Caco-2 (cell line): ENCODE measurements at regions not wholly inside any gene's neighbourhood (a gene's known extent, or its start where the extent isn't known, plus 50 kb on each side); places are given as distances from the start of the nearest gene placed in this dataset.

ENCODE experiments used
- BruUV-seq: library from RNA; stranded (reverse); fragments of 400-500 nt; replicated peaks from 2 replicates; lab custom pipeline; 2021; lab: Mats Ljungman, UMichigan
- CTCF ChIA-PET: fragments of 300-600 bp; sonication (Branson Sonifier 250); formaldehyde crosslinking; loops from one replicate; lab custom pipeline; 2022; ENCODE audit warnings: antibody characterized with exemption; lab: Charles Lee
- POLR2A ChIA-PET: fragments of 300-600 bp; sonication (Branson Sonifier 250); formaldehyde crosslinking; loops from one replicate; lab custom pipeline; 2022; ENCODE audit warnings: antibody characterized with exemption; lab: Charles Lee
- DNase-seq, 2 experiments: peaks; one replicate each; pipeline versions ENCODE4 v3.0.0 to v3.0.0-alpha.2; 2020 to 2022
- H3K27me3 ChIP-seq: replicated peaks from 2 replicates; pipeline ENCODE4 v1.6.0; 2011; ENCODE audit warnings: low read length; ENCODE audit not compliant: control insufficient read depth, insufficient read depth
- H3K36me3 ChIP-seq: 2 replicates; pipeline ENCODE4 v1.5.1; 2011; ENCODE audit warnings: low read length; ENCODE audit not compliant: control insufficient read depth, insufficient read depth
- H3K4me1 ChIP-seq: fragments of 250-450 bp; sonication (Bioruptor Pico); 2 replicates; pipeline ENCODE4 v1.5.1; 2020; ENCODE audit warnings: mild to moderate bottlenecking
- H3K4me3 ChIP-seq: 2 replicates; pipeline ENCODE4 v1.5.1; 2011; ENCODE audit warnings: low read depth, mild to moderate bottlenecking, control low read depth, low read length
- H3K9me3 ChIP-seq: fragments of 250-450 bp; sonication (Bioruptor Pico); 2 replicates; pipeline ENCODE4 v1.5.1; 2020; ENCODE audit warnings: mild to moderate bottlenecking, moderate library complexity
- H3K27ac Mint-ChIP-seq: one replicate; pipeline ENCODE4 v1.8.0; 2022; ENCODE audit warnings: mixed read lengths; ENCODE audit not compliant: unreplicated experiment
- H3K27me3 Mint-ChIP-seq: one replicate; pipeline ENCODE4 v1.8.0; 2022; ENCODE audit warnings: mixed read lengths; ENCODE audit not compliant: insufficient read depth, unreplicated experiment
- H3K36me3 Mint-ChIP-seq: one replicate; pipeline ENCODE4 v1.8.0; 2022; ENCODE audit warnings: mild to moderate bottlenecking, mixed read lengths; ENCODE audit not compliant: insufficient read depth, unreplicated experiment
- H3K4me1 Mint-ChIP-seq: one replicate; pipeline ENCODE4 v1.8.0; 2022; ENCODE audit warnings: low read depth, mixed read lengths; ENCODE audit not compliant: unreplicated experiment
- H3K4me3 Mint-ChIP-seq: one replicate; pipeline ENCODE4 v1.8.0; 2022; ENCODE audit warnings: mild to moderate bottlenecking, moderate library complexity, mixed read lengths; ENCODE audit not compliant: unreplicated experiment
- H3K9me3 Mint-ChIP-seq: one replicate; pipeline ENCODE4 v1.8.0; 2022; ENCODE audit warnings: mixed read lengths; ENCODE audit not compliant: unreplicated experiment
- intact Hi-C: fragments of 100-400 bp; cut with micrococcal nuclease; formaldehyde crosslinking; loops from one replicate; pipeline ENCODE4 v1.10.0; 2022; ENCODE audit not compliant: unreplicated experiment
- TF ChIP-seq, protein P1 (sequence below), 2 experiments: fragments of 200-600 bp in 1 of 2; IDR thresholded peaks; 1 replicate in 1 of 2; 2 replicates in 1 of 2; pipeline versions ENCODE4 v1.5.1 to v1.8.0; 2011 to 2022; ENCODE audit warnings: antibody characterized with exemption in 1 of 2, control low read depth in 1 of 2, inconsistent platforms in 1 of 2, low read depth in 1 of 2, low read length in 1 of 2, mild to moderate bottlenecking in 1 of 2, moderate library complexity in 1 of 2; ENCODE audit not compliant: insufficient read depth in 1 of 2, severe bottlenecking in 1 of 2, unreplicated experiment in 1 of 2

DNA sequence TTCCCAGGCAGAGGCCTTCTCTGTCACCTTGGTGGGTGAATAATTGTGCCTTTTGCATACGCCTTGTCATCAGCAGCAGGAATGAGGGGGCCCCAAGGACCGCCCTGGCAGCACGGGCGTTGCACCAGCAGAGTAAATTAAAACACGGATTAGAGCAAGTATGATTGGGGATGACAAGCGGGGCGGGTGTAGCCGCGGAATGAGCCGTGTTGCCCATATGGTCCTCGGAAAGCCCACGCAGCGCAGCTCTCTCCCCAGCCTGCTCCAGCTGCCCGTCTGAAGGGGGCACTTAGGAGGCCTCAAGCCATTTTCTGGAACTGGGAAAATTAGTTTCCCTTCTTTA lies 299.4 kb upstream of the IRX3 start:
- no peak for DNase-seq
- Mint-ChIP-seq H3K4me3 (no peak overlapping the region), H3K36me3 (no peaks in the 10 kb centered on the region), H3K9me3 (peaks cover 14% of the 10 kb centered on the region), H3K27me3 (no peaks in the 10 kb centered on the region), H3K27ac (no peak overlapping the region), H3K4me1 (peaks cover 26% of the 10 kb centered on the region)
- BruUV-seq: no TSS peak
- Histone ChIP-seq H3K36me3 (no peaks in the 10 kb centered on the region), H3K9me3 (0 out of 2 replicates have a peak, but pooled peaks cover 8% of the 10 kb centered on the region), H3K4me1 (peaks cover 18% of the 10 kb centered on the region), H3K4me3 (no peak overlapping the region), H3K27me3 (no peaks in the 10 kb centered on the region)
- TF ChIP-seq, protein P1, sequence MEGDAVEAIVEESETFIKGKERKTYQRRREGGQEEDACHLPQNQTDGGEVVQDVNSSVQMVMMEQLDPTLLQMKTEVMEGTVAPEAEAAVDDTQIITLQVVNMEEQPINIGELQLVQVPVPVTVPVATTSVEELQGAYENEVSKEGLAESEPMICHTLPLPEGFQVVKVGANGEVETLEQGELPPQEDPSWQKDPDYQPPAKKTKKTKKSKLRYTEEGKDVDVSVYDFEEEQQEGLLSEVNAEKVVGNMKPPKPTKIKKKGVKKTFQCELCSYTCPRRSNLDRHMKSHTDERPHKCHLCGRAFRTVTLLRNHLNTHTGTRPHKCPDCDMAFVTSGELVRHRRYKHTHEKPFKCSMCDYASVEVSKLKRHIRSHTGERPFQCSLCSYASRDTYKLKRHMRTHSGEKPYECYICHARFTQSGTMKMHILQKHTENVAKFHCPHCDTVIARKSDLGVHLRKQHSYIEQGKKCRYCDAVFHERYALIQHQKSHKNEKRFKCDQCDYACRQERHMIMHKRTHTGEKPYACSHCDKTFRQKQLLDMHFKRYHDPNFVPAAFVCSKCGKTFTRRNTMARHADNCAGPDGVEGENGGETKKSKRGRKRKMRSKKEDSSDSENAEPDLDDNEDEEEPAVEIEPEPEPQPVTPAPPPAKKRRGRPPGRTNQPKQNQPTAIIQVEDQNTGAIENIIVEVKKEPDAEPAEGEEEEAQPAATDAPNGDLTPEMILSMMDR (IDR thresholded peaks at IDR 0.05; ENCODE audit: insufficient read depth in 1 of 2, low read depth in 1 of 2, low read length in 1 of 2, severe bottlenecking in 1 of 2, unreplicated experiment in 1 of 2): no peak
- ChIA-PET POLR2A (no interaction called here), CTCF (no interaction called here)
- intact Hi-C loops: loop anchor here (5.0 kb wide), 1 partner anchor 41 kb away; no protein-coding TSS in a partner anchor

DNA sequence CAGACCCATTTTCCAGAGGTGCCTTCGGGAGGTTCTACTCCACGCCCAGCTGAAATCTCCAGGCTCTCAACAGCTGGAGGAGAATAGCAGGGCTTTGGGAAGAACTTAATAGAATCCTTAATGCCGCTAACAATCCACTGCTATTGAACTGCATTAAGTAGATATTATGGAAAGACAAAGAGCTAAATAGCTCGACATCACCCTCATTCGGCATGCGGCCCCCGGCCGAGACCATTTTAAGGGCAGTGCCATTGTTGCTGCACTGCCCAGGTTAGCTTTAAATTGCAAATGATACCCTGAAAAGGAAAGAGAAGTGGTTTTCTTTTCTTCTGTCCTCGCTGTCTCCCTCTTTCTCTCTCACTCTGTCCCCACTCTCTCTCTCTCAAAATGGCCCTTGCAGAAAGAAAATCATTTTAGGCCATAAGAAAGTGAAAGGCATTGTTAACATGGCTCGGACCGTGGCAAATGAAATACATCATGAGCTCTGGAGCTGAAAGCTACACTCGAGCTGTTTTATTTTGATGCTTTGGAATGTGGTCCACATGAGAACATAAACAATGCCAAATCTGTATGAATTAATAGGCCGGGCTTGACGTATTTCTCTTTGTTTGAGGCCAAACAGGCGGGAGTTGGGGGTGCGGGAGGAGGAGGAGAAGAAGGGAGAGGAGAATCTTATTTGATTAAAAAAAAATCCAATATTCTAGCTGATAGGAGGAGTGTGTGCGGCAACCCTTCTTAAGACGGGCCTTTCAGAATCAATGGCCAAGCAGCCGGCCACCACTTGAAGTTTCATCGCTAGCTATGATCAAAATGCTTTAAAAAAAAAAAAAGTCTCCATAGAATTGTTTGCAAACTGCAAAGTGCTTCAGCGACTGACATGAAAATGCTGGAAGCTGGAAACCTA lies 298.8 kb upstream of the IRX3 start:
- peaks cover 14% of the 10 kb centered on the region for H3K9me3 Mint-ChIP-seq
- Histone ChIP-seq H3K4me1 (peaks cover 18% of the 10 kb centered on the region), H3K27me3 (no peaks in the 10 kb centered on the region), H3K36me3 (no peaks in the 10 kb centered on the region), H3K4me3 (no peak overlapping the region), H3K9me3 (0 out of 2 replicates have a peak, but pooled peaks cover 8% of the 10 kb centered on the region)
- DNase-seq: no peak
- no TSS peak for BruUV-seq
- no peak overlapping the region for H3K4me3 Mint-ChIP-seq
- peaks cover 26% of the 10 kb centered on the region for H3K4me1 Mint-ChIP-seq
- H3K36me3 Mint-ChIP-seq: no peaks in the 10 kb centered on the region
- TF ChIP-seq, protein P1 (IDR thresholded peaks at IDR 0.05; ENCODE audit: insufficient read depth in 1 of 2, low read depth in 1 of 2, low read length in 1 of 2, severe bottlenecking in 1 of 2, unreplicated experiment in 1 of 2): no peak
- intact Hi-C loops: loop anchor here (5.0 kb wide), 1 partner anchor 42 kb away; no protein-coding TSS in a partner anchor
- no peaks in the 10 kb centered on the region for H3K27me3 Mint-ChIP-seq
- CTCF ChIA-PET: interaction anchor here (0.7 kb wide), 1 partner anchor 298 kb away, joined by 10 read pairs; no protein-coding TSS in a partner anchor
- H3K27ac Mint-ChIP-seq: no peak overlapping the region
- POLR2A ChIA-PET: no interaction called here

DNA sequence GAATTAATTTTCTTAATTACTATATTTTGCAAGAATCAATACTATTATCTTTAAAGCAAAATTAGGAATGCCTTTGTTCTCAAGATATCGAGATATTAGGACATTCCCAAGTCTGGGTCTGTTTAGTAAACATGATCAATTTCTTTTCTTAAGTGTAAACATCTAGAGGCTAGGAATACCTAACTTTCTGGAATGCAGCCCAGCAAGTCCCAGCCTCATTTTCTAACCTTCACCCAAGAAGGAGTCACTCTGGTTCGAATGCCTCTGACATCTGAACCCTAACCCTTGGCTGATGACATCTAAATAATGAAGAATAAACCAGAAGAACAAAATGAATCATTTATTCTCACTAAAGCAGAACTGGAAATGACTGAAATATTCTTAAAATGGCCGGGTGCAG lies 297.5 kb upstream of the IRX3 start:
- peak; percentile 42 to 46 for DNase-seq
- H3K9me3 ChIP-seq: 0 out of 2 replicates have a peak, but pooled peaks cover 8% of the 10 kb centered on the region
- H3K27me3 ChIP-seq: no peaks in the 10 kb centered on the region
- no peaks in the 10 kb centered on the region for H3K27me3 Mint-ChIP-seq
- H3K27ac Mint-ChIP-seq: no peak overlapping the region
- BruUV-seq: no TSS peak
- peaks cover 22% of the 10 kb centered on the region for H3K4me1 Mint-ChIP-seq
- no peak overlapping the region for H3K4me3 ChIP-seq
- H3K36me3 ChIP-seq: no peaks in the 10 kb centered on the region
- ChIA-PET POLR2A (no interaction called here), CTCF (no interaction called here)
- peaks cover 20% of the 10 kb centered on the region for H3K9me3 Mint-ChIP-seq
- H3K4me3 Mint-ChIP-seq: no peak overlapping the region
- H3K36me3 Mint-ChIP-seq: no peaks in the 10 kb centered on the region
- intact Hi-C loops: no loop called here
- peaks cover 18% of the 10 kb centered on the region for H3K4me1 ChIP-seq
- TF ChIP-seq, protein P1 (IDR thresholded peaks at IDR 0.05; ENCODE audit: insufficient read depth in 1 of 2, low read depth in 1 of 2, low read length in 1 of 2, severe bottlenecking in 1 of 2, unreplicated experiment in 1 of 2): no peak
